ENCODE measurements at regions not wholly inside any gene's neighbourhood (a gene's known extent, or its start where the extent isn't known, plus 50 kb on each side); places are given as distances from the start of the nearest gene placed in this dataset.

GRCh38 chr7:96936621-96937020, 68.7 kb upstream of the DLX6 start:
- H3K36me3 ChIP-seq (replicated peaks in 1 of 2; ENCODE audit: control insufficient read depth in 1 of 2, insufficient read depth in 2 of 2, low read length in 2 of 2), result no peaks in the 10 kb centered on the region
- H3K27ac ChIP-seq (ENCODE audit: extremely low read length, insufficient read depth, low read length), result no peak overlapping the region
- no peak for TF ChIP-seq NFATC3 (CRISPR knock-in tag; IDR thresholded peaks at IDR 0.05)
- TF ChIP-seq MEIS2 (CRISPR knock-in tag; IDR thresholded peaks at IDR 0.05), result no peak
- no peak for TF ChIP-seq GPN1 (CRISPR knock-in tag; IDR thresholded peaks at IDR 0.05; ENCODE audit: borderline replicate concordance)
- no peak for TF ChIP-seq RFXAP (CRISPR knock-in tag; IDR thresholded peaks at IDR 0.05; ENCODE audit: borderline replicate concordance)
- no peak for TF ChIP-seq FOXJ3 (CRISPR knock-in tag; IDR thresholded peaks at IDR 0.05; ENCODE audit: borderline replicate concordance)
- TF ChIP-seq SRF (IDR thresholded peaks at IDR 0.05; ENCODE audit: low read depth, low read length), result no peak
- no peak for TF ChIP-seq ZNF367 (CRISPR knock-in tag; IDR thresholded peaks at IDR 0.05; ENCODE audit: borderline replicate concordance)
- TF ChIP-seq ZNF160 (CRISPR knock-in tag; IDR thresholded peaks at IDR 0.05), result no peak
- no peak for TF ChIP-seq KAT8 (CRISPR knock-in tag; IDR thresholded peaks at IDR 0.05)
- no peak for TF ChIP-seq HMGXB3 (CRISPR knock-in tag; IDR thresholded peaks at IDR 0.05; ENCODE audit: borderline replicate concordance)
- TF ChIP-seq E2F1 (CRISPR knock-in tag; IDR thresholded peaks at IDR 0.05), result no peak
- no peak for TF ChIP-seq ZNF232 (CRISPR knock-in tag; IDR thresholded peaks at IDR 0.05; ENCODE audit: borderline replicate concordance)
- TF ChIP-seq ZNF468 (CRISPR knock-in tag; IDR thresholded peaks at IDR 0.05), result no peak
- H3K9me3 ChIP-seq (ENCODE audit: low read length), result no peaks in the 10 kb centered on the region
- ChIA-PET CTCF (ENCODE audit: low intra/inter-chr PET ratio, low total read pairs) (no interaction called here), POLR2A (no interaction called here)
- BruUV-seq (replicated peaks), result no TSS peak
- H2AFZ ChIP-seq (ENCODE audit: low read length), result no peak overlapping the region
- no peaks in the 10 kb centered on the region for H4K20me1 ChIP-seq (ENCODE audit: insufficient read depth, low read length)
- DNase-seq (ENCODE audit: low spot score) (no peak), ATAC-seq (no peak), FAIRE-seq (no peak)
- H3K4me3 ChIP-seq (replicated peaks in 1 of 3; ENCODE audit: insufficient read depth in 1 of 3, low read depth in 2 of 3, low read length in 3 of 3), result no peak overlapping the region
- 37% methylated on average over 2 of the region's 2 CpGs for WGBS (ENCODE audit: low lambda C conversion rate)
- H3K79me2 ChIP-seq (ENCODE audit: insufficient read depth, low read length), result no peaks in the 10 kb centered on the region
- intact Hi-C loops (cut with micrococcal nuclease; ENCODE audit: unreplicated experiment), result no loop called here
- no peak overlapping the region for H3K4me2 ChIP-seq (ENCODE audit: low read depth, low read length)
- no peaks in the 10 kb centered on the region for H3K4me1 ChIP-seq (ENCODE audit: insufficient read depth, low read length)
- no peak overlapping the region for H3K9ac ChIP-seq (ENCODE audit: insufficient read depth, low read depth, low read length)
- peaks cover 0 to 1% of the 10 kb centered on the region in 2 experiments; a peak in 2 of 5 replicates for H3K27me3 ChIP-seq (ENCODE audit: control insufficient read depth in 1 of 2, insufficient read depth in 2 of 2, low read length in 2 of 2)
- in situ Hi-C loops (cut with HindIII; ENCODE audit: extremely low pct_ligation_motif_present, low pct_unique_long_range_greater_than_20kb), result no loop called here
